Mesothelial cell of epicardium (in vitro differentiated cells): ENCODE measurements at regions not wholly inside any gene's neighbourhood (a gene's known extent, or its start where the extent isn't known, plus 50 kb on each side); places are given as distances from the start of the nearest gene placed in this dataset.

Experiments used
- DNase-seq, 2 experiments: peaks; one replicate each; pipeline ENCODE4 v3.0.0; 2021; ENCODE audit warnings: low spot score in 2 of 2; ENCODE audit not compliant: unreplicated experiment in 2 of 2
- H3K27ac Mint-ChIP-seq: 2 replicates; pipeline ENCODE4 v1.8.0; 2021; ENCODE audit warnings: mixed read lengths
- H3K27me3 Mint-ChIP-seq: 2 replicates; pipeline ENCODE4 v1.8.0; 2021; ENCODE audit warnings: low read depth, mixed read lengths
- H3K36me3 Mint-ChIP-seq: 2 replicates; pipeline ENCODE4 v1.8.0; 2021; ENCODE audit warnings: mixed read lengths
- H3K4me1 Mint-ChIP-seq: 2 replicates; pipeline ENCODE4 v1.8.0; 2021; ENCODE audit warnings: mixed read lengths
- H3K4me3 Mint-ChIP-seq: 2 replicates; pipeline ENCODE4 v1.8.0; 2021; ENCODE audit warnings: mild to moderate bottlenecking, moderate library complexity, mixed read lengths
- H3K9me3 Mint-ChIP-seq: 2 replicates; pipeline ENCODE4 v1.8.0; 2021; ENCODE audit warnings: mixed read lengths
- CTCF ChIP-seq: fragments of 200-600 bp; sonication (generic); IDR thresholded peaks from one replicate; pipeline ENCODE4 v1.5.0; 2021; ENCODE audit warnings: antibody characterized with exemption; ENCODE audit not compliant: unreplicated experiment

GRCh38 chr13:64684685-64685431, 2545.3 kb downstream of the PCDH9 start:
- Mint-ChIP-seq H3K27me3 (no peaks in the 10 kb centered on the region), H3K36me3 (peaks cover 9% of the 10 kb centered on the region), H3K9me3 (peaks cover 37% of the 10 kb centered on the region), H3K4me3 (no peak overlapping the region), H3K4me1 (peaks cover 4% of the 10 kb centered on the region), H3K27ac (no peak overlapping the region)
- no peak for TF ChIP-seq CTCF
- DNase-seq = no peak

- peaks cover 37% of the 10 kb centered on the region for H3K9me3 Mint-ChIP-seq
- TF ChIP-seq CTCF = no peak
Measured at GRCh38 chr13:64684108-64684507, 2546.0 kb downstream of the PCDH9 start.

GRCh38 chr13:64680739-64681138, 2549.4 kb downstream of the PCDH9 start:
- Mint-ChIP-seq H3K4me3 (no peak overlapping the region), H3K4me1 (peaks cover 4% of the 10 kb centered on the region), H3K27ac (no peak overlapping the region), H3K9me3 (peaks cover 37% of the 10 kb centered on the region), H3K36me3 (peaks cover 9% of the 10 kb centered on the region), H3K27me3 (no peaks in the 10 kb centered on the region)
- no peak for DNase-seq
- no peak for TF ChIP-seq CTCF

More at GRCh38 chr13:64684108-64684507, 2546.0 kb downstream of the PCDH9 start:
- H3K36me3 Mint-ChIP-seq = peaks cover 9% of the 10 kb centered on the region
- H3K4me3 Mint-ChIP-seq = no peak overlapping the region
- H3K4me1 Mint-ChIP-seq = peaks cover 4% of the 10 kb centered on the region
- no peak for DNase-seq
- H3K27ac Mint-ChIP-seq = no peak overlapping the region
- H3K27me3 Mint-ChIP-seq = no peaks in the 10 kb centered on the region

GRCh38 chr13:64675255-64675892, 2554.8 kb downstream of the PCDH9 start:
- no peak for DNase-seq
- no peaks in the 10 kb centered on the region for H3K27me3 Mint-ChIP-seq
- no peak overlapping the region for H3K4me3 Mint-ChIP-seq
- peak overlapping the region; percentile 51 for H3K27ac Mint-ChIP-seq
- no peak for TF ChIP-seq CTCF
- H3K36me3 Mint-ChIP-seq = no peaks in the 10 kb centered on the region
- H3K9me3 Mint-ChIP-seq = peaks cover 11% of the 10 kb centered on the region
- peaks cover 20% of the 10 kb centered on the region for H3K4me1 Mint-ChIP-seq

GRCh38 chr13:64674126-64674525, 2556.0 kb downstream of the PCDH9 start:
- Mint-ChIP-seq H3K36me3 (no peaks in the 10 kb centered on the region), H3K9me3 (peaks cover 11% of the 10 kb centered on the region), H3K4me3 (no peak overlapping the region), H3K27me3 (no peaks in the 10 kb centered on the region), H3K4me1 (peaks cover 22% of the 10 kb centered on the region), H3K27ac (peak overlapping the region; percentile 18)
- no peak for TF ChIP-seq CTCF
- DNase-seq = no peak
